SK-N-SH (cell line): ENCODE measurements at regions not wholly inside any gene's neighbourhood (a gene's known extent, or its start where the extent isn't known, plus 50 kb on each side); places are given as distances from the start of the nearest gene placed in this dataset.
A peak's percentile ranks its signal among the peaks of the same experiment; 100 is the strongest.

Experiments used
- CTCF ChIA-PET: fragments of 300-600, 350-600 bp; formaldehyde crosslinking; extraction: SDS; loops from one replicate; lab custom pipeline; 2021; lab: Yijun Ruan, JAX
- POLR2A ChIA-PET: fragments of 350-600 bp; sonication (Branson Sonifier 250); formaldehyde crosslinking; extraction: SDS; loops from one replicate; lab custom pipeline; 2020; ENCODE audit warnings: antibody characterized with exemption, inconsistent platforms; lab: Yijun Ruan, JAX
- DNase-seq: peaks from one replicate; pipeline ENCODE4 v3.0.0; 2012
- H2AFZ ChIP-seq: fragments of 200-600 bp; sonication (generic); 2 replicates; pipeline ENCODE4 v1.8.1; 2016; ENCODE audit warnings: antibody characterized with exemption, mild to moderate bottlenecking, low read depth
- H3F3A ChIP-seq: fragments of 200-600 bp; sonication (generic); replicated peaks from 2 replicates; pipeline ENCODE3; 2016; ENCODE audit warnings: antibody characterized with exemption, mild to moderate bottlenecking; ENCODE audit not compliant: insufficient read depth
- H3K27ac ChIP-seq, 2 experiments: fragments of 200-500 bp in 1 of 2; fragments of 200-600 bp in 1 of 2; sonication (Bioruptor generic) in 1 of 2; sonication (generic), shearing (Covaris generic) in 1 of 2; 2 replicates each; pipeline versions ENCODE4 v1.5.1 to v1.6.1; 2014 to 2016; ENCODE audit warnings: low read depth in 2 of 2, inconsistent platforms in 1 of 2, low read length in 1 of 2, mild to moderate bottlenecking in 1 of 2, mixed read lengths in 1 of 2
- H3K27me3 ChIP-seq: fragments of 200-600 bp; sonication (generic), shearing (Covaris generic); 2 replicates; pipeline ENCODE4 v1.6.1; 2016; ENCODE audit warnings: mixed run types; ENCODE audit not compliant: insufficient read depth
- H3K36me3 ChIP-seq, 2 experiments: fragments of 200-500 bp in 1 of 2; fragments of 200-600 bp in 1 of 2; sonication (Bioruptor generic) in 1 of 2; sonication (generic) in 1 of 2; replicated peaks in 1 of 2; 2 replicates each; pipeline versions ENCODE3 to v1.5.1; 2014 to 2016; ENCODE audit warnings: low read length in 1 of 2, mild to moderate bottlenecking in 1 of 2; ENCODE audit not compliant: insufficient read depth in 2 of 2, control insufficient read depth in 1 of 2
- H3K4me1 ChIP-seq, 2 experiments: fragments of 200-500 bp in 1 of 2; fragments of 200-600 bp in 1 of 2; sonication (Bioruptor generic) in 1 of 2; sonication (generic), shearing (Covaris generic) in 1 of 2; 2 replicates each; pipeline versions ENCODE4 v1.5.1 to v1.6.1; 2014 to 2016; ENCODE audit warnings: low read depth in 1 of 2, low read length in 1 of 2, mixed run types in 1 of 2; ENCODE audit not compliant: insufficient read depth in 2 of 2, control insufficient read depth in 1 of 2
- H3K4me2 ChIP-seq: fragments of 200-600 bp; sonication (generic), shearing (Covaris generic); 2 replicates; pipeline ENCODE4 v1.6.1; 2017; ENCODE audit warnings: mixed run types
- H3K4me3 ChIP-seq, 2 experiments: fragments of 200-500 bp in 1 of 2; fragments of 200-600 bp in 1 of 2; sonication (Bioruptor generic) in 1 of 2; sonication (generic), shearing (Covaris generic) in 1 of 2; 2 replicates each; pipeline versions ENCODE4 v1.5.1 to v1.8.1; 2014 to 2016; ENCODE audit warnings: low read depth in 2 of 2, inconsistent platforms in 1 of 2, low read length in 1 of 2, mild to moderate bottlenecking in 1 of 2, mixed read lengths in 1 of 2, moderate library complexity in 1 of 2
- H3K79me2 ChIP-seq: fragments of 200-600 bp; sonication (generic); 2 replicates; pipeline ENCODE4 v1.8.1; 2017; ENCODE audit warnings: mild to moderate bottlenecking; ENCODE audit not compliant: insufficient read depth
- H3K9ac ChIP-seq: fragments of 200-600 bp; sonication (generic); 2 replicates; pipeline ENCODE4 v1.6.1; 2017; ENCODE audit warnings: mixed run types
- H3K9me2 ChIP-seq: fragments of 200-600 bp; sonication (generic); 2 replicates; pipeline ENCODE4 v1.6.1; 2017; ENCODE audit warnings: mixed run types
- H3K9me3 ChIP-seq: fragments of 200-600 bp; sonication (generic); 2 replicates; pipeline ENCODE4 v1.6.1; 2017; ENCODE audit warnings: mixed run types, mild to moderate bottlenecking, moderate library complexity
- H4K20me1 ChIP-seq: fragments of 200-600 bp; sonication (generic); 2 replicates; pipeline ENCODE4 v1.6.1; 2017; ENCODE audit warnings: mild to moderate bottlenecking, mixed run types; ENCODE audit not compliant: insufficient read depth
- CTCF ChIP-seq: fragments of 200-600 bp; sonication (generic); IDR thresholded peaks from 2 replicates; pipeline ENCODE4 v1.6.1; 2017; ENCODE audit warnings: antibody characterized with exemption, mild to moderate bottlenecking, moderate library complexity
- ELF1 ChIP-seq: IDR thresholded peaks from 2 replicates; pipeline ENCODE4 v1.4.0; 2012
- EZH2phosphoT487 ChIP-seq: fragments of 200-600 bp; sonication (generic); IDR thresholded peaks from 2 replicates; pipeline ENCODE4 v1.6.1; 2017; ENCODE audit warnings: low read depth, mixed run types, mild to moderate bottlenecking, antibody characterized with exemption, moderate library complexity, borderline replicate concordance
- FOSL2 ChIP-seq: IDR thresholded peaks from 2 replicates; pipeline ENCODE4 v1.4.0; 2012; ENCODE audit warnings: low read depth, mild to moderate bottlenecking, moderate library complexity, borderline replicate concordance
- FOXM1 ChIP-seq: IDR thresholded peaks from 2 replicates; pipeline ENCODE4 v1.4.0; 2012; ENCODE audit warnings: low read depth, mild to moderate bottlenecking
- GABPA ChIP-seq: IDR thresholded peaks from 2 replicates; pipeline ENCODE4 v1.4.0; 2012; ENCODE audit warnings: low read depth, mild to moderate bottlenecking
- GATA2 ChIP-seq: sonication (generic); formaldehyde crosslinking; IDR thresholded peaks from 2 replicates; pipeline ENCODE4 v1.5.0; 2020; ENCODE audit warnings: mild to moderate bottlenecking, missing genetic modification reagents
- MEF2A ChIP-seq: IDR thresholded peaks from 2 replicates; pipeline ENCODE4 v1.4.0; 2012; ENCODE audit warnings: low read depth, borderline replicate concordance
- MXI1 ChIP-seq: IDR thresholded peaks from 2 replicates; pipeline ENCODE4 v1.6.1; 2012; ENCODE audit warnings: mild to moderate bottlenecking, low read depth, low read length, improper control_type of control experiment
- NFIC ChIP-seq: IDR thresholded peaks from 2 replicates; pipeline ENCODE4 v1.4.0; 2012; ENCODE audit warnings: borderline replicate concordance
- PBX3 ChIP-seq: IDR thresholded peaks from 2 replicates; pipeline ENCODE4; 2012
- RCOR1 ChIP-seq: fragments of 150-350 bp; IDR thresholded peaks from 2 replicates; pipeline ENCODE4 v1.6.1; 2017; ENCODE audit warnings: antibody characterized with exemption, low read length
- REST ChIP-seq: IDR thresholded peaks from 2 replicates; pipeline ENCODE4 v1.6.1; 2012; ENCODE audit warnings: mild to moderate bottlenecking, low read depth, low read length, moderate library complexity
- RXRA ChIP-seq: IDR thresholded peaks from 2 replicates; pipeline ENCODE4 v1.4.0; 2012; ENCODE audit warnings: low read depth, mild to moderate bottlenecking, borderline replicate concordance
- SIN3A ChIP-seq: IDR thresholded peaks from 2 replicates; pipeline ENCODE4 v1.6.1; 2012; ENCODE audit warnings: low read depth, mild to moderate bottlenecking, low read length, moderate library complexity, borderline replicate concordance
- TAF1 ChIP-seq: IDR thresholded peaks from 2 replicates; pipeline ENCODE4 v1.6.1; 2012; ENCODE audit warnings: low read depth, mild to moderate bottlenecking, low read length, moderate library complexity, borderline replicate concordance
- TEAD4 ChIP-seq: IDR thresholded peaks from 2 replicates; pipeline ENCODE4 v1.4.0; 2012; ENCODE audit warnings: mild to moderate bottlenecking, borderline replicate concordance; ENCODE audit not compliant: insufficient read depth
- USF2 ChIP-seq: fragments of 150-350 bp; IDR thresholded peaks from 2 replicates; pipeline ENCODE4 v1.6.1; 2017; ENCODE audit warnings: antibody characterized with exemption, low read length, low read depth, borderline replicate concordance
- YY1 ChIP-seq: IDR thresholded peaks from 2 replicates; pipeline ENCODE4 v1.4.0; 2012; ENCODE audit warnings: low read depth, mild to moderate bottlenecking
- ZBTB33 ChIP-seq: IDR thresholded peaks from 2 replicates; pipeline ENCODE4 v1.4.0; 2012; ENCODE audit warnings: low read depth, borderline replicate concordance
- TF ChIP-seq, protein P1 (sequence below): IDR thresholded peaks from 2 replicates; pipeline ENCODE4 v1.4.0; 2012; ENCODE audit warnings: low read depth, borderline replicate concordance
- TF ChIP-seq, protein P2 (sequence below): fragments of 150-350 bp; IDR thresholded peaks from 2 replicates; pipeline ENCODE4 v1.6.1; 2016; ENCODE audit warnings: mild to moderate bottlenecking, low read depth, low read length

- no peak overlapping the region for H3K4me2 ChIP-seq
- H3K9ac ChIP-seq: no peak overlapping the region
- H3K9me2 ChIP-seq: no peaks in the 10 kb centered on the region
- no peaks in the 10 kb centered on the region for H4K20me1 ChIP-seq
- ChIA-PET POLR2A (no interaction called here), CTCF (interaction anchor here (0.6 to 5.4 kb wide), 37 partner anchors 10 to 1849 kb away, joined by 3 to 193 read pairs (median 5); partner anchors contain the start of genes AZI2 and ZCWPW2)
- H3K4me1 ChIP-seq: peaks cover 2 to 10% of the 10 kb centered on the region in 2 experiments; a peak in 3 of 4 replicates
- no peaks in the 10 kb centered on the region for H3F3A ChIP-seq
- H2AFZ ChIP-seq: no peak overlapping the region
- H3K79me2 ChIP-seq: no peaks in the 10 kb centered on the region
- H3K27me3 ChIP-seq: no peaks in the 10 kb centered on the region
- DNase-seq: no peak
- H3K9me3 ChIP-seq: no peaks in the 10 kb centered on the region
- no peak overlapping the region for H3K27ac ChIP-seq
- no peak overlapping the region for H3K4me3 ChIP-seq
- H3K36me3 ChIP-seq: no peaks in the 10 kb centered on the region
- TF ChIP-seq GATA2 (CRISPR knock-in tag) (no peak), TAF1 (no peak), ZBTB33 (no peak), FOXM1 (no peak), GABPA (no peak), FOSL2 (no peak), RCOR1 (no peak), MEF2A (no peak), RXRA (no peak), MXI1 (no peak; the same call in 1 of the 2 replicates), ELF1 (no peak), SIN3A (no peak), YY1 (no peak), USF2 (no peak), CTCF (no peak), EZH2phosphoT487 (no peak), TEAD4 (no peak), PBX3 (peak; percentile 70), NFIC (no peak; the same call in 1 of the 2 replicates), REST (no peak)
- TF ChIP-seq, protein P1, sequence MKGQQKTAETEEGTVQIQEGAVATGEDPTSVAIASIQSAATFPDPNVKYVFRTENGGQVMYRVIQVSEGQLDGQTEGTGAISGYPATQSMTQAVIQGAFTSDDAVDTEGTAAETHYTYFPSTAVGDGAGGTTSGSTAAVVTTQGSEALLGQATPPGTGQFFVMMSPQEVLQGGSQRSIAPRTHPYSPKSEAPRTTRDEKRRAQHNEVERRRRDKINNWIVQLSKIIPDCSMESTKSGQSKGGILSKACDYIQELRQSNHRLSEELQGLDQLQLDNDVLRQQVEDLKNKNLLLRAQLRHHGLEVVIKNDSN: no peak
- TF ChIP-seq, protein P2, sequence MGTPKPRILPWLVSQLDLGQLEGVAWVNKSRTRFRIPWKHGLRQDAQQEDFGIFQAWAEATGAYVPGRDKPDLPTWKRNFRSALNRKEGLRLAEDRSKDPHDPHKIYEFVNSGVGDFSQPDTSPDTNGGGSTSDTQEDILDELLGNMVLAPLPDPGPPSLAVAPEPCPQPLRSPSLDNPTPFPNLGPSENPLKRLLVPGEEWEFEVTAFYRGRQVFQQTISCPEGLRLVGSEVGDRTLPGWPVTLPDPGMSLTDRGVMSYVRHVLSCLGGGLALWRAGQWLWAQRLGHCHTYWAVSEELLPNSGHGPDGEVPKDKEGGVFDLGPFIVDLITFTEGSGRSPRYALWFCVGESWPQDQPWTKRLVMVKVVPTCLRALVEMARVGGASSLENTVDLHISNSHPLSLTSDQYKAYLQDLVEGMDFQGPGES: no peak
Measured at GRCh38 chr3:30198162-30198561, 408.2 kb upstream of the TGFBR2 start.
